Pancreas (tissue), 10 donors: ENCODE measurements at regions not wholly inside any gene's neighbourhood (a gene's known extent, or its start where the extent isn't known, plus 50 kb on each side); places are given as distances from the start of the nearest gene placed in this dataset.

Experiments used
- ATAC-seq, 4 donors: fragments of 200-7000 bp; cut with Tn5 transposase; one replicate each; pipeline versions ENCODE4 v1.8.0 to v1.9.1; 2020; ENCODE audit warnings: mild to moderate bottlenecking in 4 of 4, moderate library complexity in 4 of 4
- DNase-seq, 6 donors: peaks; one replicate each; pipeline ENCODE4 v3.0.0-alpha.2; 2020
- FAIRE-seq: peaks from 2 replicates; lab custom pipeline; 2012; peaks lifted over from hg19 to GRCh38; lab: Jason Lieb, UNC
- H3K27ac ChIP-seq, 4 donors: fragments of 200-600 bp; sonication (generic); 1 replicate in 3 of 4; 2 replicates in 1 of 4; pipeline versions ENCODE4 v1.5.0 to v1.8.0; 2020
- H3K27me3 ChIP-seq, 4 donors: fragments of 200-600 bp; one replicate each; pipeline ENCODE4 v1.8.0; 2021
- H3K36me3 ChIP-seq, 3 donors: fragments of 200-600 bp; sonication (generic) in 1 of 3; one replicate each; pipeline versions ENCODE4 v1.5.0 to v1.8.0; 2020 to 2021
- H3K4me1 ChIP-seq, 3 donors: fragments of 200-600 bp; one replicate each; pipeline ENCODE4 v1.8.0; 2021
- H3K4me3 ChIP-seq, 4 donors: fragments of 200-600 bp; sonication (generic) in 2 of 4; one replicate each; pipeline versions ENCODE4 v1.5.0 to v1.8.0; 2020 to 2021
- H3K9me3 ChIP-seq, 4 donors: fragments of 200-600 bp; one replicate each; pipeline ENCODE4 v1.8.0; 2021
- WGBS, 2 donors: extraction: QIAGEN DNeasy Blood & Tissue Kit; methylation state at CpG; one replicate each; pipeline ENCODE4 v1.1.7; 2013; 5-methylcytosine and 5-hydroxymethylcytosine counted together
- intact Hi-C, 3 donors: fragments of 100-400 bp; cut with DNase I; formaldehyde crosslinking; loops; one replicate each; pipeline versions ENCODE4 v1.11.1 to v1.14.2; 2022
- TF ChIP-seq, protein P1 (sequence below), 4 donors: fragments of 200-600 bp; sonication (generic) in 3 of 4; IDR thresholded peaks; one replicate each; pipeline versions ENCODE4 v1.5.0 to v1.8.0; 2021; ENCODE audit warnings: antibody characterized with exemption in 4 of 4
- donor health status: healthy with polysubstance abuse.
- donor health status: DM: no; HTN: no; CAD: no; lungs with moderate emphysema.
- donor health status: DM: no; HTN: no; CAD: no.
- donor health status: control.
- donor health status: control.
- donor health status: Bipolar disorder and iron deficiency.
- donor health status: DM: yes; HTN: yes; CAD: no.
- donor health status: DM: no; HTN: no; CAD: no.
- donor health status: DM: no; HTN: no; CAD: no.
- donor health status: DM: yes; HTN: yes; CAD: no.

DNA sequence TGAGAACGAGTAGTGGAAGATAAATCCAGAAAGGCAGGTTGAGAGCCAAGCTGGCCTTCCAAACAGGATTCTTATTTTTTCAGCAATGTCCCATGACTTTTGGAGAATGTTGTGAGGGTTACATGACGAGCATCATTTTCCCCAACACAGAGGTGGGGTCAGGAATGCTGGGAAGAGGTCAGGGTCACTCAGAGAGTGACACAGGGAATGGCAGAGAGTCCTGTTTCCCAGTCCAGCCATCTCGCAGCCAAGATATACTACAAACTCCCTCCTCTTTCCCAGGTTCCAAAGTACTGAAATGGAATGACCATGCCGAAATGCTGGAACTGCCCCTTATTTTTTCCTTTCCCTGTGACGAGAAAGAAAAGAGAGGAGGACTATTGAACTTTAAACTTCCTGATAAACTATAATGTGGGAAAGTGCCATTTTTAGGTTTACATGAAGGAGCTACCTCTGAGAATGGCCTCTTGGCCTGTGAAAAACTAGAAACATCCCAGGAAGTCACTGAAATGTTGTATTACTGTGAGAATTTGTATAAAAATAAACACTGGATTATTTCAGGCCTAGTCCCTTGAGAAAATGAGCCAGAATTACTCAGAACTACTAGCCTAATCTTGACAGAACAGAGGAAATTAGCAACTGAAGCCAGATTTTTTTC is 420.4 kb downstream of the CETN3 start:
- DNase-seq (peak in 1 of 6 donors; percentile 6), ATAC-seq (peak in 2 of 4 donors; percentile 27 to 55), FAIRE-seq (no peak)
- Histone ChIP-seq H3K27me3 (no peaks in the 10 kb centered on the region), H3K4me1 (no peaks in the 10 kb centered on the region), H3K36me3 (no peaks in the 10 kb centered on the region), H3K27ac (no peak overlapping the region), H3K9me3 (no peaks in the 10 kb centered on the region), H3K4me3 (no peak overlapping the region)
- intact Hi-C loops: no loop called here
- TF ChIP-seq, protein P1, sequence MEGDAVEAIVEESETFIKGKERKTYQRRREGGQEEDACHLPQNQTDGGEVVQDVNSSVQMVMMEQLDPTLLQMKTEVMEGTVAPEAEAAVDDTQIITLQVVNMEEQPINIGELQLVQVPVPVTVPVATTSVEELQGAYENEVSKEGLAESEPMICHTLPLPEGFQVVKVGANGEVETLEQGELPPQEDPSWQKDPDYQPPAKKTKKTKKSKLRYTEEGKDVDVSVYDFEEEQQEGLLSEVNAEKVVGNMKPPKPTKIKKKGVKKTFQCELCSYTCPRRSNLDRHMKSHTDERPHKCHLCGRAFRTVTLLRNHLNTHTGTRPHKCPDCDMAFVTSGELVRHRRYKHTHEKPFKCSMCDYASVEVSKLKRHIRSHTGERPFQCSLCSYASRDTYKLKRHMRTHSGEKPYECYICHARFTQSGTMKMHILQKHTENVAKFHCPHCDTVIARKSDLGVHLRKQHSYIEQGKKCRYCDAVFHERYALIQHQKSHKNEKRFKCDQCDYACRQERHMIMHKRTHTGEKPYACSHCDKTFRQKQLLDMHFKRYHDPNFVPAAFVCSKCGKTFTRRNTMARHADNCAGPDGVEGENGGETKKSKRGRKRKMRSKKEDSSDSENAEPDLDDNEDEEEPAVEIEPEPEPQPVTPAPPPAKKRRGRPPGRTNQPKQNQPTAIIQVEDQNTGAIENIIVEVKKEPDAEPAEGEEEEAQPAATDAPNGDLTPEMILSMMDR (IDR thresholded peaks at IDR 0.05): no peak
- WGBS, 2 donors: 40 to 47% methylated on average over 5 of the region's 5 CpGs

DNA sequence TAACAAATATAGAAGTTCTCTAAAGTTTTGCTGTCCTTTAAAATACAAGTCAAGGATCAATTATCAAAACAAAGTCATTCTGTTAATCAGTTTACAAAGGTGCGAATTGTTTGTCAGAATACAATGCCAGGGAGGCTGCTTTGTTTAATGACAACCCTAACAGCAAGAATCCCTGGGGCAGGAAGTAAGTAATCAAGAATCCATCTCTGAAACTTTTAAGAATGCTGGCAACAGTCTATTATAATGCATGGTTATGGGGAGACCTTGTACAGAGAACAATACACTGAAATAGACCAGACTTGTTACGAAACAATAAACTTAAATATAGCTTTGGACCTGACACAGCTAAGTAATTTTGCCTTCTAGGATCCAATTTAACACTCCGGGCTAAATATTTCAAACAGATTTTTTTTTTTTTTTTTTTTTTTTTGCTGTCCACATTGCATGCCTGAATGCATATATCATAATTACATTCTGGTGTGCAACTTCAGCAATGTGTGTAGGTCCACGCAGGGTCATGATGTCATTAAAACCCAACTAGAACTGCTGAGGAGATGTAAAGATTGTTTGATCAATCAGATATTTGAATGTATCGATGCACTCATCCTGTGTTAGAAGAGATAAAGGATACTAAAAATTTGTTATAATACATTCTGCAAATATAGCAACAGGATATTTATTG is 421.3 kb downstream of the CETN3 start:
- H3K36me3 ChIP-seq: no peaks in the 10 kb centered on the region
- H3K9me3 ChIP-seq: no peaks in the 10 kb centered on the region
- FAIRE-seq: no peak
- TF ChIP-seq, protein P1 (IDR thresholded peaks at IDR 0.05): no peak
- H3K4me3 ChIP-seq: no peak overlapping the region
- no peaks in the 10 kb centered on the region for H3K27me3 ChIP-seq
- DNase-seq: no peak
- no peak overlapping the region for H3K27ac ChIP-seq
- H3K4me1 ChIP-seq: no peaks in the 10 kb centered on the region
- 77 to 83% methylated on average over 5 of the region's 5 CpGs for WGBS, 2 donors
- intact Hi-C loops: no loop called here
- ATAC-seq: no peak

DNA sequence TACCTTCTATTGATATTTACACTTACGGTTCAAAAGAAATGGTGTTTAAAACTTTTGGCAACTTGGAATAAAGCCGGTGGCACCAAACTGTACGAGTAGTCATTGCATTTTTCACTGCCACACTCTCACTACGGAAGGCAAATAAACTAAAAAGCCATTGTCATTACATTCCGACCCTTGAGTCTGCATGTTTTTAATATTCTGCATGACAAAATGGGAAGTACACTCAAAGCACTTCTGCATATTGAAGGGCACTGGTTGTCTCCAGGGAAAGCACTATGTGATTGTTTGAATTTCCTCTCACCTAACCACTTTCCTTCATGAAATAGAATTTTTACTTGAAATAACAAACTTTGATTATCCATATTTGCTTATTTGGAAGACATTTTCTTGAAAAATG is 426.3 kb downstream of the CETN3 start:
- no peak for FAIRE-seq
- H3K36me3 ChIP-seq: no peaks in the 10 kb centered on the region
- 74 to 75% methylated on average over 5 of the region's 5 CpGs for WGBS, 2 donors
- no peaks in the 10 kb centered on the region for H3K9me3 ChIP-seq
- peaks cover 0 to 8% (median 2%) of the 10 kb centered on the region in 3 donors for H3K4me1 ChIP-seq
- H3K27me3 ChIP-seq: no peaks in the 10 kb centered on the region
- no peak overlapping the region for H3K4me3 ChIP-seq
- ATAC-seq: peak in 1 of 4 donors; percentile 31
- no peak overlapping the region for H3K27ac ChIP-seq
- TF ChIP-seq, protein P1 (IDR thresholded peaks at IDR 0.05): no peak
- intact Hi-C loops: no loop called here
- DNase-seq: no peak

DNA sequence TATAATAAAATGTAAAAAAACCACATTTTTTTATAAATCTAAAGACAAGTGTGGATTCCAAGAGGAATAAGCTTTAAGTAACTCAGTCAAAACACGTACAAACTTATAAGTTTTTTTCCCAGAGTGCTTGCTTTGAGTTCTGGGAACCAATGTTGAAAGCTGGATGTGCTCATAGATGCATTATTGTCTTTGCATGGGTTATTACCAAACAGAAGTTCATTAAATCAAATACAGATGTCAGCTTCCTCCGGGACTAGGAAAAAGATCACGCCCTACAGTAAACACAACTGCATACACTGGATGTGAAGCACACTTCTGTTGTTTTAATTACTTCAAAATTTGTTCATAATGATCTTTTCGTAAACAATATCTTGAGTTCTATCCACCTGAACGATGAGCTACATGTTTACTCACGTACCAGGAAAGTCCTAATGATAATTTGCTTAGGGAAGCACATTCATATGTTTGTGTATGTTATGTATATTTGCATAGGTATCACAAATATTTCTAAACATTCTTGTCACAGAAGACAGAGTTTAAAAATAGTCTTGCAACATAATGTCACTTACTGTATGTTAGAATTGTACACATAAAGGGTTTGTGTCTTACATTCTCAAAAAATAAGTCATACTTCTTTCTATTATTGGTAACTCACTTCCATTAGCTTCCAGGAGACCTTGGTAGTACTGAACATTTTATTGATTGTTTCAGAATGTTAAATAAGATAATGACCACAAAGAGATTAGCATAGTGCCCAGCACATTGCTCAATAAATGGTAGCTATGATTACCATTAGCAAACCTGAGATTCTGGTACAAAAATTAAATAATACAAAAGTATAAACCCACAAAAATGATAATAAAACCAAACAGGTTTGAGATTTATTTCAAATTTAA is 427.4 kb downstream of the CETN3 start:
- FAIRE-seq (no peak), DNase-seq (no peak), ATAC-seq (peak; percentile 74 to 91 (median 82))
- Histone ChIP-seq H3K9me3 (no peaks in the 10 kb centered on the region), H3K36me3 (no peaks in the 10 kb centered on the region), H3K4me3 (no peak overlapping the region), H3K27me3 (no peaks in the 10 kb centered on the region), H3K4me1 (peaks cover 0 to 8% (median 2%) of the 10 kb centered on the region in 3 donors), H3K27ac (no peak overlapping the region)
- intact Hi-C loops: no loop called here
- WGBS, 2 donors: 28 to 33% methylated on average over 6 of the region's 6 CpGs
- TF ChIP-seq, protein P1 (IDR thresholded peaks at IDR 0.05): no peak
